Neural progenitor cell (in vitro differentiated cells): ENCODE measurements at regions not wholly inside any gene's neighbourhood (a gene's known extent, or its start where the extent isn't known, plus 50 kb on each side); places are given as distances from the start of the nearest gene placed in this dataset.

Experiments used
- DNase-seq: peaks from one replicate; pipeline ENCODE4 v3.0.0-alpha.2; 2016; ENCODE audit warnings: low spot score
- H2AFZ ChIP-seq: fragments of 200-600 bp; sonication (generic); replicated peaks from 2 replicates; pipeline ENCODE4 v1.6.1; 2016; ENCODE audit warnings: antibody characterized with exemption
- H3F3A ChIP-seq: fragments of 200-600 bp; sonication (generic); 2 replicates; pipeline ENCODE4 v1.6.1; 2016; ENCODE audit warnings: antibody characterized with exemption, low read depth
- H3K27ac ChIP-seq: fragments of 200-600 bp; sonication (generic); 2 replicates; pipeline ENCODE4 v1.5.1; 2016; ENCODE audit warnings: mild to moderate bottlenecking
- H3K27me3 ChIP-seq: fragments of 200-600 bp; sonication (generic); 2 replicates; pipeline ENCODE4 v1.6.1; 2016; ENCODE audit warnings: mild to moderate bottlenecking, moderate library complexity
- H3K36me3 ChIP-seq: fragments of 200-600 bp; sonication (generic); 2 replicates; pipeline ENCODE4 v1.5.1; 2016
- H3K4me1 ChIP-seq: fragments of 200-600 bp; sonication (generic); 2 replicates; pipeline ENCODE4 v1.6.1; 2016; ENCODE audit warnings: mixed run types
- H3K4me2 ChIP-seq: fragments of 200-600 bp; sonication (generic); 2 replicates; pipeline ENCODE4 v1.6.1; 2016
- H3K4me3 ChIP-seq: fragments of 200-600 bp; sonication (generic); 2 replicates; pipeline ENCODE4 v1.5.1; 2016
- H3K79me2 ChIP-seq: fragments of 200-600 bp; sonication (generic); 2 replicates; pipeline ENCODE4 v1.6.1; 2016; ENCODE audit warnings: low read depth
- H3K9ac ChIP-seq: fragments of 200-600 bp; sonication (generic); 2 replicates; pipeline ENCODE4 v1.6.1; 2016
- H3K9me3 ChIP-seq: fragments of 200-600 bp; sonication (generic); 2 replicates; pipeline ENCODE4 v1.5.1; 2016; ENCODE audit warnings: low read depth
- H4K20me1 ChIP-seq: fragments of 200-600 bp; sonication (generic); 2 replicates; pipeline ENCODE4 v1.6.1; 2016; ENCODE audit warnings: low read depth
- H3K27ac Mint-ChIP-seq: 3 replicates; pipeline ENCODE4 v1.8.0; 2021; ENCODE audit warnings: mixed read lengths
- H3K27me3 Mint-ChIP-seq: 2 replicates; pipeline ENCODE4 v1.8.0; 2022; ENCODE audit warnings: low read depth, mild to moderate bottlenecking, inconsistent platforms, moderate library complexity, mixed read lengths; ENCODE audit not compliant: insufficient read depth
- H3K36me3 Mint-ChIP-seq: 3 replicates; pipeline ENCODE4 v1.8.0; 2021; ENCODE audit warnings: mixed read lengths
- H3K4me1 Mint-ChIP-seq: 3 replicates; pipeline ENCODE4 v1.8.0; 2021; ENCODE audit warnings: mixed read lengths
- H3K4me3 Mint-ChIP-seq: 3 replicates; pipeline ENCODE4 v1.8.0; 2021; ENCODE audit warnings: mild to moderate bottlenecking, moderate library complexity, mixed read lengths
- H3K9me3 Mint-ChIP-seq: 3 replicates; pipeline ENCODE4 v1.8.0; 2020; ENCODE audit warnings: mixed read lengths
- EZH2 ChIP-seq: fragments of 200-600 bp; sonication (generic); IDR thresholded peaks from 2 replicates; pipeline ENCODE4 v1.6.1; 2017; ENCODE audit warnings: antibody characterized with exemption, mild to moderate bottlenecking, moderate library complexity
- EZH2phosphoT487 ChIP-seq: fragments of 200-600 bp; sonication (generic); IDR thresholded peaks from 2 replicates; pipeline ENCODE4 v1.6.1; 2017; ENCODE audit warnings: antibody characterized with exemption
- TF ChIP-seq, protein P1 (sequence below): fragments of 200-600 bp; sonication (generic); IDR thresholded peaks from 2 replicates; pipeline ENCODE4 v1.5.1; 2017; ENCODE audit warnings: antibody characterized with exemption, mild to moderate bottlenecking

DNA sequence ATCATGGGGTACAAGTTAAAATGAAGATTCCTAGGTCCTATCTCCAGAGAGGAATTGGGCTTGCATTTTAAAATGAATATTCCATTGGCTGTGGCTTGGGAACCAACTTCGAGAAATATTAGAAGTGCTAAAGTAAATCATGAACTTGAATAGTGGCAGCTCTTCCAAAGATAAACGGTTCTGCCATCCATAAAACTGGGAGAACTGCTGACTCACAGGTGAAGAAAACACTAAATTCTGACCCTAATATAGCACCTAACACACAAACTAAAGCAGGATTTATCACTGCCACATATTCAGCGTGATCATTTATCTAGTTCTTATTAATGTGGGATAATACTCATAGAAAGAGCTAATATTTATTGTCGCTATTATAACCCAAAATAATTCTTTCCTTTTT, 508.1 kb upstream of the ID4 start:
- Mint-ChIP-seq H3K4me1 (peaks cover 8% of the 10 kb centered on the region), H3K36me3 (no peaks in the 10 kb centered on the region), H3K27me3 (no peaks in the 10 kb centered on the region), H3K4me3 (no peak overlapping the region), H3K27ac (no peak overlapping the region), H3K9me3 (peaks cover 3% of the 10 kb centered on the region)
- Histone ChIP-seq H2AFZ (no peak overlapping the region), H3K4me1 (no peaks in the 10 kb centered on the region), H3K27me3 (no peaks in the 10 kb centered on the region), H3K9me3 (no peaks in the 10 kb centered on the region), H3K4me2 (no peak overlapping the region), H3K9ac (no peak overlapping the region), H4K20me1 (no peaks in the 10 kb centered on the region), H3K79me2 (no peaks in the 10 kb centered on the region), H3F3A (no peaks in the 10 kb centered on the region), H3K36me3 (no peaks in the 10 kb centered on the region), H3K4me3 (no peak overlapping the region), H3K27ac (no peak overlapping the region)
- no peak for DNase-seq
- TF ChIP-seq, protein P1, sequence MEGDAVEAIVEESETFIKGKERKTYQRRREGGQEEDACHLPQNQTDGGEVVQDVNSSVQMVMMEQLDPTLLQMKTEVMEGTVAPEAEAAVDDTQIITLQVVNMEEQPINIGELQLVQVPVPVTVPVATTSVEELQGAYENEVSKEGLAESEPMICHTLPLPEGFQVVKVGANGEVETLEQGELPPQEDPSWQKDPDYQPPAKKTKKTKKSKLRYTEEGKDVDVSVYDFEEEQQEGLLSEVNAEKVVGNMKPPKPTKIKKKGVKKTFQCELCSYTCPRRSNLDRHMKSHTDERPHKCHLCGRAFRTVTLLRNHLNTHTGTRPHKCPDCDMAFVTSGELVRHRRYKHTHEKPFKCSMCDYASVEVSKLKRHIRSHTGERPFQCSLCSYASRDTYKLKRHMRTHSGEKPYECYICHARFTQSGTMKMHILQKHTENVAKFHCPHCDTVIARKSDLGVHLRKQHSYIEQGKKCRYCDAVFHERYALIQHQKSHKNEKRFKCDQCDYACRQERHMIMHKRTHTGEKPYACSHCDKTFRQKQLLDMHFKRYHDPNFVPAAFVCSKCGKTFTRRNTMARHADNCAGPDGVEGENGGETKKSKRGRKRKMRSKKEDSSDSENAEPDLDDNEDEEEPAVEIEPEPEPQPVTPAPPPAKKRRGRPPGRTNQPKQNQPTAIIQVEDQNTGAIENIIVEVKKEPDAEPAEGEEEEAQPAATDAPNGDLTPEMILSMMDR = no peak
- TF ChIP-seq EZH2phosphoT487 (no peak), EZH2 (no peak)

DNA sequence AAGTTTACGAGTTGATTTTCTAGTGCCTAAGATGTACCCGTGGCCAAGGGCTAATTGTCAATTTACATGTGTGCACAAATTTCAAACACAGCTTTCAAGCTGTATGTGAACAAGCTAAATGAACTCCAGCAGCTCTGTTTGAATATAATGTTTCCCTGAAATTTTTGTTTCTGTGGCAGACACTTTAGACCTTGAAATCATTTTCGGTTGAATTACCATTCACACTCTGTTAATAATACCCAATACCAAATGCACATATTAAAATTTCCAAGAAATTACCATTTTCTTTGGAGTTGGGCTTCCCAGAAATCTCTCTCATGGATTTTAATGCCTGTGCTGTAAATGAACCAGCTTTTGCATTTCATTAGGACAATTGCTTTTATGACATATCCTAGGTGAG, 506.1 kb upstream of the ID4 start:
- H3K9me3 Mint-ChIP-seq = peaks cover 3% of the 10 kb centered on the region
- no peaks in the 10 kb centered on the region for H3K36me3 Mint-ChIP-seq
- H3K4me2 ChIP-seq = no peak overlapping the region
- H3K79me2 ChIP-seq = no peaks in the 10 kb centered on the region
- no peak for TF ChIP-seq EZH2phosphoT487
- TF ChIP-seq, protein P1 = no peak
- no peak for TF ChIP-seq EZH2
- H3K27ac ChIP-seq = no peak overlapping the region
- H3K9me3 ChIP-seq = no peaks in the 10 kb centered on the region
- H2AFZ ChIP-seq = no peak overlapping the region
- no peak overlapping the region for H3K27ac Mint-ChIP-seq
- no peaks in the 10 kb centered on the region for H3F3A ChIP-seq
- H3K36me3 ChIP-seq = no peaks in the 10 kb centered on the region
- H3K4me3 ChIP-seq = no peak overlapping the region
- no peaks in the 10 kb centered on the region for H3K27me3 ChIP-seq
- no peak overlapping the region for H3K4me3 Mint-ChIP-seq
- no peaks in the 10 kb centered on the region for H4K20me1 ChIP-seq
- peaks cover 8% of the 10 kb centered on the region for H3K4me1 Mint-ChIP-seq
- no peaks in the 10 kb centered on the region for H3K4me1 ChIP-seq
- H3K9ac ChIP-seq = no peak overlapping the region
- no peaks in the 10 kb centered on the region for H3K27me3 Mint-ChIP-seq
- no peak for DNase-seq

DNA sequence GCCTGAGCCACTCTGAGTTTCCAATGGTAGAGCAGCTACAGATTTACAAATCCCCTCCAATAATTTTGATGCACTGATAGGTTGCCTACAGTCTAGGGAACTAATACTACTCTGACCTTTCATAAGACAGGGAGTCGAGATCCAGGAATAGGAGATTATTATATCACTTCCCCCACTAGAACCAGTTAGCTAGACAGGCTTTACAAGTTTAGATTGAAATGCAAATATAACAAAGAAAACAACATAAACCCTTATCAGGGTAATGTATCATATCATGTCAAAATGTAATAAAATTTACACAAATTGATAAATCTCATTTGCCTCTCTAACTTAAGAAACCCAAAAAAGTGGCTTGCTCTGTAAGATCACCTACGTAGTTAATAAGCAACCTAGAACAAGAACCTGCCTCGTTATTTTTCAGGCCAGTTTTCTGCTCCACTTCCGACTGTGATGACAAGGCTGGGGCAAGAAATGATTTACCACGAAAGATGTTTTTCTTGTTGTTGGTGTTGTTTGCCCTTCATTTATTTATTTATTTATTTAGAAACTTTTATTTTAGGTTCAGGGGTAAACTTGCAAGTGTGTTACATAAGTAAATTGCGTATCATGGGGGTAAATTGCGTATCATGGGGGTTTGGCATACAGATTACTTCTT, 504.2 kb upstream of the ID4 start:
- Histone ChIP-seq H3K79me2 (no peaks in the 10 kb centered on the region), H3K36me3 (no peaks in the 10 kb centered on the region), H3K4me3 (no peak overlapping the region), H3K4me2 (no peak overlapping the region), H3K27ac (no peak overlapping the region), H3K27me3 (no peaks in the 10 kb centered on the region), H4K20me1 (no peaks in the 10 kb centered on the region), H2AFZ (no peak overlapping the region), H3K9ac (no peak overlapping the region), H3F3A (no peaks in the 10 kb centered on the region), H3K4me1 (no peaks in the 10 kb centered on the region), H3K9me3 (no peaks in the 10 kb centered on the region)
- peaks cover 3% of the 10 kb centered on the region for H3K9me3 Mint-ChIP-seq
- no peak overlapping the region for H3K4me3 Mint-ChIP-seq
- no peak for DNase-seq
- no peaks in the 10 kb centered on the region for H3K27me3 Mint-ChIP-seq
- H3K27ac Mint-ChIP-seq = no peak overlapping the region
- H3K4me1 Mint-ChIP-seq = peaks cover 3% of the 10 kb centered on the region
- TF ChIP-seq, protein P1 = no peak
- no peak for TF ChIP-seq EZH2phosphoT487
- TF ChIP-seq EZH2 = no peak
- H3K36me3 Mint-ChIP-seq = no peaks in the 10 kb centered on the region
